Fibroblast of lung (primary cell): ENCODE measurements at regions not wholly inside any gene's neighbourhood (a gene's known extent, or its start where the extent isn't known, plus 50 kb on each side); places are given as distances from the start of the nearest gene placed in this dataset.

Experiments used
- DNase-seq, 2 donors: peaks; one replicate each; pipeline versions ENCODE4 v3.0.0 to v3.0.0-alpha.2; 2010; ENCODE audit warnings: low read depth in 2 of 2
- H2AFZ ChIP-seq: 2 replicates; pipeline ENCODE4 v1.5.1; 2012; ENCODE audit warnings: low read length, control low read depth, inconsistent platforms
- H3K27ac ChIP-seq: 2 replicates; pipeline ENCODE4 v1.5.1; 2011; ENCODE audit warnings: low read length, control low read depth; ENCODE audit not compliant: insufficient read depth
- H3K27me3 ChIP-seq: 2 replicates; pipeline ENCODE4 v1.5.1; 2011; ENCODE audit warnings: mild to moderate bottlenecking, low read length; ENCODE audit not compliant: control insufficient read depth, insufficient read depth
- H3K36me3 ChIP-seq: 2 replicates; pipeline ENCODE4 v1.5.1; 2011; ENCODE audit warnings: low read length; ENCODE audit not compliant: control insufficient read depth, insufficient read depth
- H3K4me1 ChIP-seq: 2 replicates; pipeline ENCODE4 v1.5.1; 2011; ENCODE audit warnings: low read length; ENCODE audit not compliant: control insufficient read depth, insufficient read depth; ENCODE audit errors: extremely low read depth
- H3K4me2 ChIP-seq: 2 replicates; pipeline ENCODE4 v1.5.1; 2011; ENCODE audit warnings: low read length, control low read depth; ENCODE audit not compliant: insufficient read depth; ENCODE audit errors: extremely low read depth
- H3K4me3 ChIP-seq, 4 experiments: fragments of 200-600 bp in 1 of 4; sonication (generic) in 1 of 4; replicated peaks in 1 of 4; 2 replicates each; pipeline ENCODE4 v1.5.1; 2011 to 2016; ENCODE audit warnings: low read length in 4 of 4, low read depth in 3 of 4, mild to moderate bottlenecking in 3 of 4, control low read depth in 2 of 4, inconsistent platforms in 1 of 4, mixed read lengths in 1 of 4; ENCODE audit not compliant: insufficient read depth in 1 of 4; ENCODE audit errors: control extremely low read depth in 1 of 4
- H3K79me2 ChIP-seq: 2 replicates; pipeline ENCODE4 v1.5.1; 2012; ENCODE audit warnings: mild to moderate bottlenecking, low read length, inconsistent platforms; ENCODE audit not compliant: control insufficient read depth, insufficient read depth
- H3K9ac ChIP-seq: 2 replicates; pipeline ENCODE4 v1.5.1; 2011; ENCODE audit warnings: mild to moderate bottlenecking, low read length, control low read depth; ENCODE audit not compliant: insufficient read depth
- H3K9me3 ChIP-seq: 2 replicates; pipeline ENCODE4 v1.5.1; 2012; ENCODE audit warnings: low read depth, low read length; ENCODE audit not compliant: control insufficient read depth, insufficient read depth
- H4K20me1 ChIP-seq: 2 replicates; pipeline ENCODE4 v1.5.1; 2011; ENCODE audit warnings: low read length; ENCODE audit not compliant: control insufficient read depth, insufficient read depth; ENCODE audit errors: extremely low read depth
- CTCF ChIP-seq, 2 donors: IDR thresholded peaks in 1 of 2; conservative IDR thresholded peaks in 1 of 2; 1 replicate in 1 of 2; 2 replicates in 1 of 2; pipeline ENCODE4 v1.5.1; 2011 to 2012; ENCODE audit warnings: low read length in 2 of 2, control low read depth in 1 of 2, inconsistent platforms in 1 of 2, low read depth in 1 of 2, mild to moderate bottlenecking in 1 of 2
- EZH2 ChIP-seq: IDR thresholded peaks from 2 replicates; pipeline ENCODE4 v1.5.1; 2012; ENCODE audit warnings: low read length, control low read depth, mild to moderate bottlenecking; ENCODE audit errors: missing control alignments

GRCh38 chr2:107698861-107699260 is 127.8 kb upstream of the RGPD4 start:
- Histone ChIP-seq H3K79me2 (no peaks in the 10 kb centered on the region), H3K9me3 (no peaks in the 10 kb centered on the region), H4K20me1 (no peaks in the 10 kb centered on the region), H2AFZ (no peak overlapping the region), H3K9ac (no peak overlapping the region), H3K4me3 (no peak overlapping the region), H3K4me1 (no peaks in the 10 kb centered on the region), H3K27me3 (no peaks in the 10 kb centered on the region), H3K27ac (no peak overlapping the region), H3K36me3 (no peaks in the 10 kb centered on the region), H3K4me2 (no peak overlapping the region)
- DNase-seq, result no peak
- TF ChIP-seq CTCF (conservative IDR thresholded peaks at IDR 0.05 in 1 of 2, IDR thresholded peaks at IDR 0.05 in 1 of 2; ENCODE audit: low read depth in 1 of 2, low read length in 2 of 2) (no peak), EZH2 (no peak)

GRCh38 chr2:107700073-107700472 is 126.6 kb upstream of the RGPD4 start:
- no peak overlapping the region for H3K4me3 ChIP-seq
- no peaks in the 10 kb centered on the region for H4K20me1 ChIP-seq
- H3K4me2 ChIP-seq, result no peak overlapping the region
- no peak overlapping the region for H3K27ac ChIP-seq
- no peak for TF ChIP-seq EZH2
- no peaks in the 10 kb centered on the region for H3K9me3 ChIP-seq
- H2AFZ ChIP-seq, result no peak overlapping the region
- no peak overlapping the region for H3K9ac ChIP-seq
- no peaks in the 10 kb centered on the region for H3K4me1 ChIP-seq
- H3K36me3 ChIP-seq, result no peaks in the 10 kb centered on the region
- H3K79me2 ChIP-seq, result no peaks in the 10 kb centered on the region
- DNase-seq, result no peak
- H3K27me3 ChIP-seq, result no peaks in the 10 kb centered on the region

GRCh38 chr2:107711941-107712340 is 114.8 kb upstream of the RGPD4 start:
- no peak for DNase-seq
- H2AFZ ChIP-seq, result no peak overlapping the region
- H3K4me1 ChIP-seq, result no peaks in the 10 kb centered on the region
- H3K27ac ChIP-seq, result no peak overlapping the region
- no peak overlapping the region for H3K4me2 ChIP-seq
- no peaks in the 10 kb centered on the region for H3K36me3 ChIP-seq
- TF ChIP-seq EZH2, result no peak
- no peak for TF ChIP-seq CTCF (conservative IDR thresholded peaks at IDR 0.05 in 1 of 2, IDR thresholded peaks at IDR 0.05 in 1 of 2; ENCODE audit: low read depth in 1 of 2, low read length in 2 of 2)
- H3K9me3 ChIP-seq, result no peaks in the 10 kb centered on the region
- no peaks in the 10 kb centered on the region for H3K79me2 ChIP-seq
- H3K4me3 ChIP-seq, result no peak overlapping the region
- no peak overlapping the region for H3K9ac ChIP-seq
- H3K27me3 ChIP-seq, result no peaks in the 10 kb centered on the region
- H4K20me1 ChIP-seq, result no peaks in the 10 kb centered on the region
